Transverse colon (tissue), 4 donors: ENCODE measurements at regions not wholly inside any gene's neighbourhood (a gene's known extent, or its start where the extent isn't known, plus 50 kb on each side); places are given as distances from the start of the nearest gene placed in this dataset.

Experiments used
- POLR2AphosphoS5 ChIP-seq, 3 donors: sonication (generic); formaldehyde crosslinking; IDR thresholded peaks; one replicate each; pipeline ENCODE4 v1.6.1; 2016; ENCODE audit warnings: antibody characterized with exemption in 3 of 3
- TF ChIP-seq, protein P1 (sequence below), 5 experiments: fragments of 200-600 bp in 3 of 5; fragments of 450-650 bp in 2 of 5; sonication (generic) in 3 of 5; IDR thresholded peaks; 1 replicate in 2 of 5; 2 replicates in 3 of 5; pipeline ENCODE4 v1.5.1; 2016 to 2017; ENCODE audit warnings: antibody characterized with exemption in 5 of 5, inconsistent platforms in 3 of 5, mild to moderate bottlenecking in 2 of 5, moderate library complexity in 1 of 5

DNA sequence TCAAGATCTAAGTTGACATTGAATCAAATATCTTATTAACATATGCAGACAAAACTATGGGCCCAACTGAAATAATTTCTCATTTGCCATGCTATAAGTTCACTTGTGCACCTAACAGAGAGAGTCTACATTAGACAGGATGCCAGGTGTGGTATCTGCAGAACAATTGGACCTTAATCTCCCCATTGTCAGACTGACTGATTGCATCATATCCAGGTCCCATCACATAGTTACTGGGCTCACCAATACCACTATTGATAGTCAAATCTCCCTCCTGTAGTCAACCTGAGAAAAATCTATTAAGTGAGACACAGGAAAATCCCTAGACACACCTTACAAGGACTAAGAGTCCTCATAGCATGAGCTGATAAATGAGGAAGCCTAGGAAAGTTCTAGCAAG lies 156.0 kb upstream of the FRG1 start:
- TF ChIP-seq POLR2AphosphoS5 (IDR thresholded peaks at IDR 0.05) = no peak
- TF ChIP-seq, protein P1, sequence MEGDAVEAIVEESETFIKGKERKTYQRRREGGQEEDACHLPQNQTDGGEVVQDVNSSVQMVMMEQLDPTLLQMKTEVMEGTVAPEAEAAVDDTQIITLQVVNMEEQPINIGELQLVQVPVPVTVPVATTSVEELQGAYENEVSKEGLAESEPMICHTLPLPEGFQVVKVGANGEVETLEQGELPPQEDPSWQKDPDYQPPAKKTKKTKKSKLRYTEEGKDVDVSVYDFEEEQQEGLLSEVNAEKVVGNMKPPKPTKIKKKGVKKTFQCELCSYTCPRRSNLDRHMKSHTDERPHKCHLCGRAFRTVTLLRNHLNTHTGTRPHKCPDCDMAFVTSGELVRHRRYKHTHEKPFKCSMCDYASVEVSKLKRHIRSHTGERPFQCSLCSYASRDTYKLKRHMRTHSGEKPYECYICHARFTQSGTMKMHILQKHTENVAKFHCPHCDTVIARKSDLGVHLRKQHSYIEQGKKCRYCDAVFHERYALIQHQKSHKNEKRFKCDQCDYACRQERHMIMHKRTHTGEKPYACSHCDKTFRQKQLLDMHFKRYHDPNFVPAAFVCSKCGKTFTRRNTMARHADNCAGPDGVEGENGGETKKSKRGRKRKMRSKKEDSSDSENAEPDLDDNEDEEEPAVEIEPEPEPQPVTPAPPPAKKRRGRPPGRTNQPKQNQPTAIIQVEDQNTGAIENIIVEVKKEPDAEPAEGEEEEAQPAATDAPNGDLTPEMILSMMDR (IDR thresholded peaks at IDR 0.05) = no peak
